RKO (cell line): ENCODE measurements at regions not wholly inside any gene's neighbourhood (a gene's known extent, or its start where the extent isn't known, plus 50 kb on each side); places are given as distances from the start of the nearest gene placed in this dataset.
"Not testable (repeated sequence)": the region's sequence is repeated elsewhere in the genome, so short reads cannot be mapped to it uniquely, and the experiment has no call there.

Experiments used
- DNase-seq: peaks from one replicate; pipeline ENCODE4 v3.0.0-alpha.2; 2016; ENCODE audit warnings: low spot score

- peak; percentile 14 for DNase-seq
Observed at GRCh38 chr3:44132061-44132460, 109.6 kb upstream of the TOPAZ1 start.

- DNase-seq = no peak
Observed at GRCh38 chr3:44132593-44132992, 109.1 kb upstream of the TOPAZ1 start.

- DNase-seq = no peak
Observed at GRCh38 chr3:44136421-44136820, 105.3 kb upstream of the TOPAZ1 start.

GRCh38 chr3:44146073-44146472 is 95.6 kb upstream of the TOPAZ1 start:
- DNase-seq = no peak

- no peak for DNase-seq
Observed at GRCh38 chr3:44159696-44160300, 81.9 kb upstream of the TOPAZ1 start.

GRCh38 chr3:44160818-44161217 is 80.9 kb upstream of the TOPAZ1 start:
- DNase-seq = no peak

GRCh38 chr3:44171891-44172290 is 69.8 kb upstream of the TOPAZ1 start:
- DNase-seq = no peak

GRCh38 chr3:44172701-44173100 is 69.0 kb upstream of the TOPAZ1 start:
- not testable (repeated sequence) for DNase-seq

GRCh38 chr3:44173263-44173662 is 68.4 kb upstream of the TOPAZ1 start:
- DNase-seq = no peak

GRCh38 chr3:44175070-44175469 is 66.6 kb upstream of the TOPAZ1 start:
- DNase-seq = no peak

GRCh38 chr3:44179246-44179645 is 62.4 kb upstream of the TOPAZ1 start:
- DNase-seq = no peak

- DNase-seq = no peak
Observed at GRCh38 chr3:44184319-44184953, 57.2 kb upstream of the TOPAZ1 start.

- no peak for DNase-seq
Observed at GRCh38 chr3:44185396-44185915, 56.2 kb upstream of the TOPAZ1 start.

- DNase-seq = no peak
Observed at GRCh38 chr3:44186111-44186672, 55.5 kb upstream of the TOPAZ1 start.

GRCh38 chr3:44186712-44187111 is 55.0 kb upstream of the TOPAZ1 start:
- no peak for DNase-seq
